ENCODE measurements at regions not wholly inside any gene's neighbourhood (a gene's known extent, or its start where the extent isn't known, plus 50 kb on each side); places are given as distances from the start of the nearest gene placed in this dataset.
A peak's percentile ranks its signal among the peaks of the same experiment; 100 is the strongest.
"Not testable (repeated sequence)": the region's sequence is repeated elsewhere in the genome, so short reads cannot be mapped to it uniquely, and the experiment has no call there.

- H3K36me3 ChIP-seq (ENCODE audit: insufficient read depth, low read length); H3K9ac ChIP-seq (ENCODE audit: low read length); H3K4me3 ChIP-seq (ENCODE audit: low read length); H3K9me3 ChIP-seq (ENCODE audit: low read length); H3K4me2 ChIP-seq (ENCODE audit: low read length); H3K27me3 ChIP-seq (ENCODE audit: insufficient read depth, low read depth, low read length); H2AFZ ChIP-seq (ENCODE audit: low read depth, low read length); H3K9me2 ChIP-seq (ENCODE audit: insufficient read depth, low read length); H4K20me1 ChIP-seq (ENCODE audit: insufficient read depth); H3K79me2 ChIP-seq (replicated peaks; ENCODE audit: insufficient read depth, low read length); H3F3A ChIP-seq (ENCODE audit: insufficient read depth, low read length, poor library complexity, severe bottlenecking): not testable (repeated sequence)
- H3K27ac ChIP-seq (ENCODE audit: low read length): peak overlapping the region; percentile 37
Measured at GRCh38 chr12:131247026-131247725, 293.5 kb downstream of the ADGRD1 start.

DNA sequence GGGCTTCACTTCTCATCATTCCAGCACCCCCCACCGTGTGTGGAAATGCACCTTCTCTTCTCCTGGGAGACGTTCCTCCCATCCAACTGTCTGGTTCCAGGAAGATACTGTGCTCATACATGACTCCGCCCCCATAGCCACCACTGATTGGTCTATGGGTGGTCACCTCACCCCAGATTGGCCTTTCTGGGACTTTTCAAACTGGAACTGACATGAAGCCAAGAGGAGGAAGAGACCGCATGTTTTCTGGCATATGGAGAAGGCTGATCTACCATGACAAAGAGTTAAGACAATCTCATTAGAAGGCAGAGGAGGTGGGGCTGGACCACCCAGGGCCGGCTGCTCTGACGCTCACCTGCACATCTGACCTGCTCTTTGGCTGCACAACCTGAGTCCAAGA lies 294.2 kb downstream of the ADGRD1 start:
- H3K27ac ChIP-seq (ENCODE audit: low read length); H3K4me2 ChIP-seq (ENCODE audit: low read length); H3K36me3 ChIP-seq (ENCODE audit: insufficient read depth, low read length); H3K9me2 ChIP-seq (ENCODE audit: insufficient read depth, low read length); H3K9ac ChIP-seq (ENCODE audit: low read length); H3K79me2 ChIP-seq (replicated peaks; ENCODE audit: insufficient read depth, low read length); H3K4me3 ChIP-seq (ENCODE audit: low read length); H3K27me3 ChIP-seq (ENCODE audit: insufficient read depth, low read depth, low read length); H3F3A ChIP-seq (ENCODE audit: insufficient read depth, low read length, poor library complexity, severe bottlenecking); H3K9me3 ChIP-seq (ENCODE audit: low read length); H2AFZ ChIP-seq (ENCODE audit: low read depth, low read length); H4K20me1 ChIP-seq (ENCODE audit: insufficient read depth): not testable (repeated sequence)

DNA sequence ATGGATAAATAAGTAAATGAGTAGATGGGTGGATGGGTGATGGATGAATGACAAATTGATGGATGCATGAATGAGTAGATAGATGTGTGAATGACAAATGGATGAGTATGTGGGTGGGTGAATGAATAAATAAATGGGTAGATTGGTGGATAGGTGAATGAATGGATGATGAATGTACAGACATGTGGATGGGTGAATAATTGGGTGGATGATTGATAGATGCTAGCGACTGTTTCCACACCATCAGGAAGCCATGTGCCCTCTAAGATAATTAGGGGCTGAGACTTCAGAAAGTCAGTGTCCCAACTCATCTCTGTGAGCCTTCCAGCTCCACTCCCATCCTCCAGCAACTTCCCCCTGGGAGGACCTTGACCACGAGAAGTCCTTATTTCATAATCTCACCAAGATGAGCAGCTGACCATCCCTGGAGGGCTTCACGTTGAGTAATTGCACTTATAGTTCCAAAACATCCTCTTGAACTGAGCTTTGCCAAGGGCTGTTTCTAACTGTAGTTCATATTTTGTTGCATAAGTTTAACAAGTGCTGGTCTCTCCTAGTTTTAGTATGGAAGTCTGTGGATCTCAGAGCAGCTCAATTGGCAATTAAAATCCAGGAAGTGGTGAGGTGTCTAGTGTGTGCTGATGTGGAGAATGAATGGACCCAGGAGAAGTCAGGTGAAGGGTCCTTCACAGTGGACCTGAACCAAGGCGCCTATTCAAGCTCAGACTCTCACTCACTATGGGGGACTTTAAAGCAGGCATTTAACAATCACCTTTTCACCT lies 295.7 kb downstream of the ADGRD1 start:
- H3K9me3 ChIP-seq (ENCODE audit: low read length): no peaks in the 10 kb centered on the region
- no peak overlapping the region for H3K9ac ChIP-seq (ENCODE audit: low read length)
- no peaks in the 10 kb centered on the region for H3K27me3 ChIP-seq (ENCODE audit: insufficient read depth, low read depth, low read length)
- no peaks in the 10 kb centered on the region for H3K9me2 ChIP-seq (ENCODE audit: insufficient read depth, low read length)
- H3K4me3 ChIP-seq (ENCODE audit: low read length): no peak overlapping the region
- TF ChIP-seq TAF1 (IDR thresholded peaks at IDR 0.05; ENCODE audit: low read depth) (no peak), MXI1 (conservative IDR thresholded peaks at IDR 0.05; ENCODE audit: poor library complexity, severe bottlenecking) (no peak), RAD21 (conservative IDR thresholded peaks at IDR 0.05) (no peak), EZH2 (IDR thresholded peaks at IDR 0.05; ENCODE audit: borderline replicate concordance, insufficient read depth, low read length, poor library complexity, severe bottlenecking) (no peak), EP300 (conservative IDR thresholded peaks at IDR 0.05; ENCODE audit: poor library complexity, severe bottlenecking) (no peak), POLR2AphosphoS5 (IDR thresholded peaks at IDR 0.05) (no peak), SMC3 (conservative IDR thresholded peaks at IDR 0.05; ENCODE audit: poor library complexity) (no peak)
- TF ChIP-seq, protein P1, sequence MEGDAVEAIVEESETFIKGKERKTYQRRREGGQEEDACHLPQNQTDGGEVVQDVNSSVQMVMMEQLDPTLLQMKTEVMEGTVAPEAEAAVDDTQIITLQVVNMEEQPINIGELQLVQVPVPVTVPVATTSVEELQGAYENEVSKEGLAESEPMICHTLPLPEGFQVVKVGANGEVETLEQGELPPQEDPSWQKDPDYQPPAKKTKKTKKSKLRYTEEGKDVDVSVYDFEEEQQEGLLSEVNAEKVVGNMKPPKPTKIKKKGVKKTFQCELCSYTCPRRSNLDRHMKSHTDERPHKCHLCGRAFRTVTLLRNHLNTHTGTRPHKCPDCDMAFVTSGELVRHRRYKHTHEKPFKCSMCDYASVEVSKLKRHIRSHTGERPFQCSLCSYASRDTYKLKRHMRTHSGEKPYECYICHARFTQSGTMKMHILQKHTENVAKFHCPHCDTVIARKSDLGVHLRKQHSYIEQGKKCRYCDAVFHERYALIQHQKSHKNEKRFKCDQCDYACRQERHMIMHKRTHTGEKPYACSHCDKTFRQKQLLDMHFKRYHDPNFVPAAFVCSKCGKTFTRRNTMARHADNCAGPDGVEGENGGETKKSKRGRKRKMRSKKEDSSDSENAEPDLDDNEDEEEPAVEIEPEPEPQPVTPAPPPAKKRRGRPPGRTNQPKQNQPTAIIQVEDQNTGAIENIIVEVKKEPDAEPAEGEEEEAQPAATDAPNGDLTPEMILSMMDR (IDR thresholded peaks at IDR 0.05; ENCODE audit: poor library complexity, severe bottlenecking): no peak
- TF ChIP-seq, protein P2, sequence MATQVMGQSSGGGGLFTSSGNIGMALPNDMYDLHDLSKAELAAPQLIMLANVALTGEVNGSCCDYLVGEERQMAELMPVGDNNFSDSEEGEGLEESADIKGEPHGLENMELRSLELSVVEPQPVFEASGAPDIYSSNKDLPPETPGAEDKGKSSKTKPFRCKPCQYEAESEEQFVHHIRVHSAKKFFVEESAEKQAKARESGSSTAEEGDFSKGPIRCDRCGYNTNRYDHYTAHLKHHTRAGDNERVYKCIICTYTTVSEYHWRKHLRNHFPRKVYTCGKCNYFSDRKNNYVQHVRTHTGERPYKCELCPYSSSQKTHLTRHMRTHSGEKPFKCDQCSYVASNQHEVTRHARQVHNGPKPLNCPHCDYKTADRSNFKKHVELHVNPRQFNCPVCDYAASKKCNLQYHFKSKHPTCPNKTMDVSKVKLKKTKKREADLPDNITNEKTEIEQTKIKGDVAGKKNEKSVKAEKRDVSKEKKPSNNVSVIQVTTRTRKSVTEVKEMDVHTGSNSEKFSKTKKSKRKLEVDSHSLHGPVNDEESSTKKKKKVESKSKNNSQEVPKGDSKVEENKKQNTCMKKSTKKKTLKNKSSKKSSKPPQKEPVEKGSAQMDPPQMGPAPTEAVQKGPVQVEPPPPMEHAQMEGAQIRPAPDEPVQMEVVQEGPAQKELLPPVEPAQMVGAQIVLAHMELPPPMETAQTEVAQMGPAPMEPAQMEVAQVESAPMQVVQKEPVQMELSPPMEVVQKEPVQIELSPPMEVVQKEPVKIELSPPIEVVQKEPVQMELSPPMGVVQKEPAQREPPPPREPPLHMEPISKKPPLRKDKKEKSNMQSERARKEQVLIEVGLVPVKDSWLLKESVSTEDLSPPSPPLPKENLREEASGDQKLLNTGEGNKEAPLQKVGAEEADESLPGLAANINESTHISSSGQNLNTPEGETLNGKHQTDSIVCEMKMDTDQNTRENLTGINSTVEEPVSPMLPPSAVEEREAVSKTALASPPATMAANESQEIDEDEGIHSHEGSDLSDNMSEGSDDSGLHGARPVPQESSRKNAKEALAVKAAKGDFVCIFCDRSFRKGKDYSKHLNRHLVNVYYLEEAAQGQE (IDR thresholded peaks at IDR 0.05; ENCODE audit: borderline replicate concordance): no peak
- H4K20me1 ChIP-seq (ENCODE audit: insufficient read depth): no peaks in the 10 kb centered on the region
- H3K27ac ChIP-seq (ENCODE audit: low read length): no peak overlapping the region
- H3K36me3 ChIP-seq (ENCODE audit: insufficient read depth, low read length): no peaks in the 10 kb centered on the region
- no peaks in the 10 kb centered on the region for H3K79me2 ChIP-seq (replicated peaks; ENCODE audit: insufficient read depth, low read length)
- no peak overlapping the region for H3K4me2 ChIP-seq (ENCODE audit: low read length)
- no peaks in the 10 kb centered on the region for H3F3A ChIP-seq (ENCODE audit: insufficient read depth, low read length, poor library complexity, severe bottlenecking)
- no peak overlapping the region for H2AFZ ChIP-seq (ENCODE audit: low read depth, low read length)

Measured in neural cell (in vitro differentiated cells).